Neural cell (in vitro differentiated cells): ENCODE measurements at regions not wholly inside any gene's neighbourhood (a gene's known extent, or its start where the extent isn't known, plus 50 kb on each side); places are given as distances from the start of the nearest gene placed in this dataset.

Source experiments
- H2AFZ ChIP-seq: fragments of 200-600, 300-800 bp; sonication (generic), shearing (Covaris generic); 2 replicates; pipeline ENCODE4 v1.6.0; 2014; ENCODE audit warnings: low read depth, mild to moderate bottlenecking, antibody characterized with exemption, low read length, moderate library complexity
- H3F3A ChIP-seq: fragments of 200-600 bp; shearing (Covaris generic); 2 replicates; pipeline ENCODE4 v1.6.1; 2016; ENCODE audit warnings: mild to moderate bottlenecking, moderate library complexity, mixed read lengths, antibody characterized with exemption, low read length; ENCODE audit not compliant: insufficient read depth, poor library complexity, severe bottlenecking
- H3K27ac ChIP-seq: fragments of 200-600, 300-800 bp; sonication (generic), shearing (Covaris generic); 2 replicates; pipeline ENCODE4 v1.5.1; 2014; ENCODE audit warnings: mild to moderate bottlenecking, low read length, moderate library complexity
- H3K27me3 ChIP-seq: fragments of 300-800, 200-600 bp; sonication (generic), shearing (Covaris generic); 2 replicates; pipeline ENCODE4 v1.6.0; 2014; ENCODE audit warnings: mild to moderate bottlenecking, low read depth, low read length, moderate library complexity; ENCODE audit not compliant: insufficient read depth
- H3K36me3 ChIP-seq: fragments of 300-800, 200-600 bp; sonication (generic), shearing (Covaris generic); 2 replicates; pipeline ENCODE4 v1.5.1; 2014; ENCODE audit warnings: mild to moderate bottlenecking, antibody characterized with exemption, low read length, moderate library complexity; ENCODE audit not compliant: insufficient read depth
- H3K4me2 ChIP-seq: fragments of 300-800, 200-600 bp; sonication (generic), shearing (Covaris generic); 2 replicates; pipeline ENCODE4 v1.6.0; 2014; ENCODE audit warnings: mild to moderate bottlenecking, low read length
- H3K4me3 ChIP-seq: fragments of 300-800, 200-600 bp; sonication (generic), shearing (Covaris generic); 2 replicates; pipeline ENCODE4 v1.5.1; 2014; ENCODE audit warnings: mild to moderate bottlenecking, low read length, moderate library complexity
- H3K79me2 ChIP-seq: fragments of 200-600 bp; shearing (Covaris generic); replicated peaks from 2 replicates; pipeline ENCODE4 v1.6.0; 2014; ENCODE audit warnings: mild to moderate bottlenecking, low read length, moderate library complexity; ENCODE audit not compliant: insufficient read depth
- H3K9ac ChIP-seq: fragments of 300-800, 200-600 bp; sonication (generic), shearing (Covaris generic); 2 replicates; pipeline ENCODE4 v1.6.1; 2016; ENCODE audit warnings: mild to moderate bottlenecking, low read length, mixed read lengths
- H3K9me2 ChIP-seq: fragments of 200-600 bp; shearing (Covaris generic); 2 replicates; pipeline ENCODE4 v1.6.1; 2016; ENCODE audit warnings: mild to moderate bottlenecking, low read length, mixed read lengths; ENCODE audit not compliant: insufficient read depth
- H3K9me3 ChIP-seq: fragments of 200-600, 300-800 bp; sonication (generic), shearing (Covaris generic); 2 replicates; pipeline ENCODE4 v1.6.1; 2016; ENCODE audit warnings: mild to moderate bottlenecking, mixed run types, low read length, moderate library complexity, mixed read lengths
- H4K20me1 ChIP-seq: fragments of 200-600 bp; shearing (Covaris generic); 2 replicates; pipeline ENCODE4 v1.6.1; 2016; ENCODE audit warnings: mild to moderate bottlenecking, mixed run types; ENCODE audit not compliant: insufficient read depth
- CTCF ChIP-seq: fragments of 450-650 bp; IDR thresholded peaks from 2 replicates; pipeline ENCODE4 v1.5.1; 2014; ENCODE audit warnings: antibody characterized with exemption, mild to moderate bottlenecking, moderate library complexity; ENCODE audit not compliant: poor library complexity, severe bottlenecking
- EP300 ChIP-seq: fragments of 450-650 bp; conservative IDR thresholded peaks from 2 replicates; pipeline ENCODE4 v1.6.1; 2014; ENCODE audit warnings: antibody characterized with exemption, mild to moderate bottlenecking, moderate library complexity; ENCODE audit not compliant: poor library complexity, severe bottlenecking
- EZH2 ChIP-seq: fragments of 200-600, 300-800 bp; shearing (Covaris generic), sonication (generic); IDR thresholded peaks from 2 replicates; pipeline ENCODE4 v1.6.1; 2014; ENCODE audit warnings: antibody characterized with exemption, low read length, borderline replicate concordance, mild to moderate bottlenecking; ENCODE audit not compliant: insufficient read depth, poor library complexity, severe bottlenecking
- MXI1 ChIP-seq: fragments of 450-650 bp; conservative IDR thresholded peaks from 2 replicates; pipeline ENCODE4 v1.6.1; 2014; ENCODE audit warnings: antibody characterized with exemption, mild to moderate bottlenecking; ENCODE audit not compliant: poor library complexity, severe bottlenecking
- POLR2AphosphoS5 ChIP-seq: IDR thresholded peaks from 2 replicates; pipeline ENCODE4 v1.6.1; 2012
- RAD21 ChIP-seq: fragments of 450-650 bp; conservative IDR thresholded peaks from 2 replicates; pipeline ENCODE4 v1.6.1; 2014; ENCODE audit warnings: antibody characterized with exemption, mild to moderate bottlenecking, moderate library complexity
- REST ChIP-seq: IDR thresholded peaks from 2 replicates; pipeline ENCODE4 v1.6.1; 2012; ENCODE audit warnings: borderline replicate concordance
- SMC3 ChIP-seq: fragments of 450-650 bp; conservative IDR thresholded peaks from 2 replicates; pipeline ENCODE4 v1.6.1; 2014; ENCODE audit warnings: antibody characterized with exemption, mild to moderate bottlenecking, moderate library complexity; ENCODE audit not compliant: poor library complexity
- TAF1 ChIP-seq: IDR thresholded peaks from 2 replicates; pipeline ENCODE4 v1.6.1; 2012; ENCODE audit warnings: low read depth

- Histone ChIP-seq H3K27me3 (no peaks in the 10 kb centered on the region), H4K20me1 (no peaks in the 10 kb centered on the region), H3K9me3 (no peaks in the 10 kb centered on the region), H3K9me2 (no peaks in the 10 kb centered on the region), H3K36me3 (no peaks in the 10 kb centered on the region), H3K4me2 (no peak overlapping the region), H3K27ac (no peak overlapping the region), H3K9ac (no peak overlapping the region), H3F3A (no peaks in the 10 kb centered on the region), H3K79me2 (no peaks in the 10 kb centered on the region), H2AFZ (no peak overlapping the region), H3K4me3 (no peak overlapping the region)
- no peak for TF ChIP-seq REST
- no peak for TF ChIP-seq EZH2
- TF ChIP-seq SMC3: no peak
- TF ChIP-seq MXI1: no peak
Observed at GRCh38 chr12:107513184-107513583, 172.4 kb upstream of the PWP1 start.

- no peak overlapping the region for H3K4me3 ChIP-seq
- no peak overlapping the region for H3K9ac ChIP-seq
- H3F3A ChIP-seq: no peaks in the 10 kb centered on the region
- no peaks in the 10 kb centered on the region for H3K36me3 ChIP-seq
- H2AFZ ChIP-seq: no peak overlapping the region
- H3K9me2 ChIP-seq: no peaks in the 10 kb centered on the region
- H3K27me3 ChIP-seq: no peaks in the 10 kb centered on the region
- no peak overlapping the region for H3K27ac ChIP-seq
- no peaks in the 10 kb centered on the region for H4K20me1 ChIP-seq
- H3K4me2 ChIP-seq: no peak overlapping the region
- no peaks in the 10 kb centered on the region for H3K79me2 ChIP-seq
- no peak for TF ChIP-seq SMC3
- TF ChIP-seq EP300: no peak
- TF ChIP-seq RAD21: no peak
- no peak for TF ChIP-seq POLR2AphosphoS5
- TF ChIP-seq TAF1: no peak
- TF ChIP-seq CTCF: no peak
- no peak for TF ChIP-seq EZH2
- TF ChIP-seq REST: no peak
- TF ChIP-seq MXI1: no peak
- H3K9me3 ChIP-seq: no peaks in the 10 kb centered on the region
Observed at GRCh38 chr12:107513636-107514400, 171.8 kb upstream of the PWP1 start.
